A673 (cell line): ENCODE measurements at regions not wholly inside any gene's neighbourhood (a gene's known extent, or its start where the extent isn't known, plus 50 kb on each side); places are given as distances from the start of the nearest gene placed in this dataset.
A peak's percentile ranks its signal among the peaks of the same experiment; 100 is the strongest.

Experiments used
- BruUV-seq: library from RNA; stranded (reverse); fragments of 400-500 nt; replicated peaks from 2 replicates; lab custom pipeline; 2021; lab: Mats Ljungman, UMichigan
- CTCF ChIA-PET: fragments of 300-600 bp; sonication (Branson Sonifier 250); formaldehyde crosslinking; loops from one replicate; lab custom pipeline; 2022; ENCODE audit warnings: antibody characterized with exemption; lab: Charles Lee
- POLR2A ChIA-PET: fragments of 300-600 bp; sonication (Branson Sonifier 250); formaldehyde crosslinking; loops from one replicate; lab custom pipeline; 2022; ENCODE audit warnings: antibody characterized with exemption; ENCODE audit not compliant: low non-redundant PET; lab: Charles Lee
- DNase-seq: peaks from one replicate; pipeline ENCODE4 v3.0.0-alpha.2; 2015; ENCODE audit warnings: low spot score
- H3K27ac ChIP-seq: fragments of 200-600 bp; sonication (generic); 2 replicates; pipeline ENCODE4 v1.5.1; 2016; ENCODE audit warnings: mixed run types, low read depth, mild to moderate bottlenecking, mixed read lengths, antibody characterized with exemption, low read length; ENCODE audit not compliant: poor library complexity, severe bottlenecking
- H3K27me3 ChIP-seq: fragments of 200-600 bp; sonication (generic); replicated peaks from 2 replicates; pipeline ENCODE4 v1.6.1; 2017; ENCODE audit warnings: mixed run types, low read depth, mild to moderate bottlenecking, mixed read lengths, antibody characterized with exemption, low read length; ENCODE audit not compliant: insufficient read depth, poor library complexity
- H3K36me3 ChIP-seq: fragments of 200-600 bp; sonication (generic); 2 replicates; pipeline ENCODE4 v1.6.1; 2016; ENCODE audit warnings: mixed run types, mild to moderate bottlenecking, mixed read lengths, antibody characterized with exemption, low read length; ENCODE audit not compliant: insufficient read depth, poor library complexity, severe bottlenecking
- H3K4me1 ChIP-seq: fragments of 200-600 bp; sonication (generic); 2 replicates; pipeline ENCODE4 v1.6.1; 2017; ENCODE audit warnings: mixed run types, mild to moderate bottlenecking, mixed read lengths, antibody characterized with exemption, low read length; ENCODE audit not compliant: insufficient read depth, poor library complexity, severe bottlenecking
- H3K4me3 ChIP-seq: fragments of 200-600 bp; sonication (generic); 2 replicates; pipeline ENCODE4 v1.5.1; 2016; ENCODE audit warnings: low read depth, mixed run types, mild to moderate bottlenecking, mixed read lengths, low read length; ENCODE audit not compliant: poor library complexity, severe bottlenecking
- H3K9me3 ChIP-seq: fragments of 200-600 bp; sonication (generic); 2 replicates; pipeline ENCODE4 v1.6.1; 2016; ENCODE audit warnings: mixed run types, low read depth, mild to moderate bottlenecking, mixed read lengths, antibody characterized with exemption, low read length; ENCODE audit not compliant: poor library complexity, severe bottlenecking
- EZH2 ChIP-seq: fragments of 200-600 bp; sonication (generic); IDR thresholded peaks from 2 replicates; pipeline ENCODE4 v1.6.1; 2017; ENCODE audit warnings: borderline replicate concordance, low read depth, mild to moderate bottlenecking, mixed read lengths, antibody characterized with exemption, low read length; ENCODE audit not compliant: poor library complexity, severe bottlenecking
- intact Hi-C: fragments of 100-400 bp; cut with micrococcal nuclease; formaldehyde crosslinking; loops from one replicate; pipeline ENCODE4 v1.10.0; 2022; ENCODE audit not compliant: unreplicated experiment
- TF ChIP-seq, protein P1 (sequence below): fragments of 300-800, 200-600 bp; sonication (generic); conservative IDR thresholded peaks from 2 replicates; pipeline ENCODE4 v1.5.1; 2017; ENCODE audit warnings: low read depth, mild to moderate bottlenecking, antibody characterized with exemption, low read length, moderate library complexity, mixed read lengths

DNA sequence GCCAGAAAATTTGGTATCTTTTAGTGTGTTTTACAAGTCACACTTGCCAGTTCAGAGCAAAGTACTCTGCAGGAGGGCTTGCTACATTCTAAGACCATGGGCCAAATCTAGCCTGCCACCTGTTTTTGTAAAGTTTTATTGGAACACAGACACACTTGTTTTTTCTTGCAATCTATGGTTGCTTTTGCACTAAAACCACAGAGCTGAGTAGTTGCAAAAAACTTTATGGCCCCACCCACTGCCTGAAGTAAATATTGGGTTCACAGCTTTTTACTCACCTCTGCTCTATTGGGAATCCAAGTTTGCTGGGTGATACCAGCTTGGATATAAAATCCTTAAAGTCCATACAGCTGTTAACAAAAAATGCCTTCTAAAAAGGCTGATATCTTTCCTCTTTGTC lies 109.0 kb downstream of the ZFP64 start:
- Histone ChIP-seq H3K27ac (no peak overlapping the region), H3K4me1 (peaks cover 20% of the 10 kb centered on the region), H3K27me3 (no peaks in the 10 kb centered on the region), H3K9me3 (peaks cover 11% of the 10 kb centered on the region), H3K36me3 (peaks cover 26% of the 10 kb centered on the region), H3K4me3 (no peak overlapping the region)
- no TSS peak for BruUV-seq
- TF ChIP-seq, protein P1, sequence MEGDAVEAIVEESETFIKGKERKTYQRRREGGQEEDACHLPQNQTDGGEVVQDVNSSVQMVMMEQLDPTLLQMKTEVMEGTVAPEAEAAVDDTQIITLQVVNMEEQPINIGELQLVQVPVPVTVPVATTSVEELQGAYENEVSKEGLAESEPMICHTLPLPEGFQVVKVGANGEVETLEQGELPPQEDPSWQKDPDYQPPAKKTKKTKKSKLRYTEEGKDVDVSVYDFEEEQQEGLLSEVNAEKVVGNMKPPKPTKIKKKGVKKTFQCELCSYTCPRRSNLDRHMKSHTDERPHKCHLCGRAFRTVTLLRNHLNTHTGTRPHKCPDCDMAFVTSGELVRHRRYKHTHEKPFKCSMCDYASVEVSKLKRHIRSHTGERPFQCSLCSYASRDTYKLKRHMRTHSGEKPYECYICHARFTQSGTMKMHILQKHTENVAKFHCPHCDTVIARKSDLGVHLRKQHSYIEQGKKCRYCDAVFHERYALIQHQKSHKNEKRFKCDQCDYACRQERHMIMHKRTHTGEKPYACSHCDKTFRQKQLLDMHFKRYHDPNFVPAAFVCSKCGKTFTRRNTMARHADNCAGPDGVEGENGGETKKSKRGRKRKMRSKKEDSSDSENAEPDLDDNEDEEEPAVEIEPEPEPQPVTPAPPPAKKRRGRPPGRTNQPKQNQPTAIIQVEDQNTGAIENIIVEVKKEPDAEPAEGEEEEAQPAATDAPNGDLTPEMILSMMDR = no peak
- TF ChIP-seq EZH2 = no peak
- POLR2A ChIA-PET = no interaction called here
- CTCF ChIA-PET = interaction anchor here (0.5 to 1.3 kb wide), 4 partner anchors 282 to 697 kb away, joined by 3 to 5 read pairs (median 3); no protein-coding TSS in a partner anchor
- DNase-seq = peak; percentile 21
- intact Hi-C loops = loop anchor here (2.0 to 5.0 kb wide), 4 partner anchors 282 to 710 kb away; no protein-coding TSS in a partner anchor

DNA sequence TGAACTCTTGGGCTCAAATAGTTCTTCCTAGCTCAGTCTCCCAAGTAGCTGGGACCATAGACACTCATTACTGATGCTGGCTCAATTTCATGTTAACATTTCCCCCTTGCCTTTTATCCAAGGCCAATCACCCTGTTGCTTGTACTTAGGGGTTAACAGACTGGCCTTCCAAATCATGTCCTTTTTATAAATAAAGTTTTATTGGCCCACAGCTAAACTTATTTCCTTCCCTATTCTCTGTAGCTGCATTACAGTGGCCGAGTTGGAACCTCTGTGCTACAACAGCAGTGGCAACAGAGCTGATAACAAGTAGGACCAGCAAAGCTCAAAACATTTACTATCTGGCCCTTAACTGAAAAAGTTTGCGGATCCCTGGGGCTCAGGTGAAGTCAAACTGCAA lies 109.8 kb downstream of the ZFP64 start:
- ChIA-PET POLR2A (no interaction called here), CTCF (interaction anchor here (0.6 kb wide), 3 partner anchors 128 to 444 kb away, joined by 5 to 7 read pairs (median 6); no protein-coding TSS in a partner anchor)
- H3K9me3 ChIP-seq = peaks cover 3% of the 10 kb centered on the region
- H3K27me3 ChIP-seq = no peaks in the 10 kb centered on the region
- intact Hi-C loops = loop anchor here (2.0 to 5.0 kb wide), 4 partner anchors 281 to 709 kb away; no protein-coding TSS in a partner anchor
- H3K4me3 ChIP-seq = no peak overlapping the region
- H3K36me3 ChIP-seq = peaks cover 18% of the 10 kb centered on the region
- BruUV-seq = no TSS peak
- H3K4me1 ChIP-seq = peaks cover 20% of the 10 kb centered on the region
- DNase-seq = no peak
- H3K27ac ChIP-seq = no peak overlapping the region
- no peak for TF ChIP-seq EZH2
- TF ChIP-seq, protein P1 = no peak

DNA sequence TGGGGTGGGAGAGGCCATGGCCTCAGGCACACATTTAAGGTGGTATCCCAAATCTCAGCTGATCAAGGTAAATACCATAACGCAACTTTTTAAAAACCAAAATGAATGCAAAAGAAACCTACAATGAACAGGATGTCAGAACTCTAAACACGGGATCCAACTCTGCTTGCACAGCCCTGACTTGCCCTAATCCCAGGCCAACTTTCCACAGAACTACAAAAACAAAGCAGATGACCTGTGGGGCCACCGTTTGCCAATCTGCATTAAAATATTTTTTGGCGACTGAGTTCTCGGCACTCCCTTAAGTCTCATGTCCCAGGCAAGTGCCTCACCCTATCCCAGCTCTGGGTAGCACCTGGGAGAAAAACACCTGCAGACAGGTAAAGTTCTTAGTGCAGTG lies 110.5 kb downstream of the ZFP64 start:
- ChIA-PET POLR2A (no interaction called here), CTCF (interaction anchor here (0.5 to 0.6 kb wide), 2 partner anchors 127 to 200 kb away, joined by 3 to 5 read pairs; no protein-coding TSS in a partner anchor)
- Histone ChIP-seq H3K27me3 (no peaks in the 10 kb centered on the region), H3K4me3 (no peak overlapping the region), H3K4me1 (peaks cover 20% of the 10 kb centered on the region), H3K27ac (no peak overlapping the region), H3K9me3 (no peaks in the 10 kb centered on the region), H3K36me3 (peaks cover 11% of the 10 kb centered on the region)
- intact Hi-C loops = loop anchor here (5.0 kb wide), 1 partner anchor 709 kb away; no protein-coding TSS in a partner anchor
- TF ChIP-seq, protein P1 = no peak
- no peak for TF ChIP-seq EZH2
- BruUV-seq = no TSS peak
- no peak for DNase-seq
